GM21381 (cell line): ENCODE measurements at regions not wholly inside any gene's neighbourhood (a gene's known extent, or its start where the extent isn't known, plus 50 kb on each side); places are given as distances from the start of the nearest gene placed in this dataset.
"Not testable (repeated sequence)": the region's sequence is repeated elsewhere in the genome, so short reads cannot be mapped to it uniquely, and the experiment has no call there.

Experiments
- ATAC-seq: cut with Tn5 transposase; IDR thresholded peaks from one replicate; pipeline ENCODE4 v1.9.1; 2021; ENCODE audit warnings: mild to moderate bottlenecking, moderate library complexity; ENCODE audit not compliant: unreplicated experiment

DNA sequence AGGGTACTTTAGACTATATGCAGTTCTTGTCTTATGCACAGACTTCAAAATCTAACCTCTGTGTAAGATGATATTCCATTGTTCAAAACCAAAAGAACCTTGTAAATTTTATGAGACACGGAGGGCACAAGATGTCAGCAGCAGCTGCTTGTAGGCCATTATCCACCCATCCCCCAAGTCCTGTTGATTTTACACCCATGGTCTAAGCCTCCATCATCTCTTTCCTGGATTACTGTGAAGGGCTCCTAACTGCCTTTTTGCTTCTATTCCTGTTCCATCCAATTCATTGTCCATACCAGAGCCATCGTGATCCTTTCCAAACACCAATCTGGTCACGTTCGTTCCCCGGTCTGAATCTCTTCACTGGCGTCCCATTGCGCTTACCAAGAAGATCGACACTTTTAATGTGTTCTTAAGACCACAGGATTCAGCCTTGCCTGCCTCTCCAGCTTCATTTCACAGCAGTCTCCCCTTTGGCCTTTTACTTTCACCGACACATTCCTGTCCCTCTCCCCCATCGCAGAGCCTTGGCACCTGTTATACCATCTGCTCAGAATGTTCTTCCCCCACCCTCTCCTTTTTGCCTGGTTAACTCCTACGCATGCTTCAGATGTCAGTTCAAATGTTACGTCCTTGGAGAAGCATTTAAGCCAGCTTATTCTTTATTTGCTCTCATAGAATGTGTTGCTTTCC is 107.3 kb upstream of the POU3F1 start:
- ATAC-seq: no peak

- no peak for ATAC-seq
Observed at GRCh38 chr1:38153066-38153777, 106.6 kb upstream of the POU3F1 start.

- no peak for ATAC-seq
Observed at GRCh38 chr1:38152351-38153065, 105.9 kb upstream of the POU3F1 start.

GRCh38 chr1:38151399-38151798 is 104.8 kb upstream of the POU3F1 start:
- no peak for ATAC-seq

DNA sequence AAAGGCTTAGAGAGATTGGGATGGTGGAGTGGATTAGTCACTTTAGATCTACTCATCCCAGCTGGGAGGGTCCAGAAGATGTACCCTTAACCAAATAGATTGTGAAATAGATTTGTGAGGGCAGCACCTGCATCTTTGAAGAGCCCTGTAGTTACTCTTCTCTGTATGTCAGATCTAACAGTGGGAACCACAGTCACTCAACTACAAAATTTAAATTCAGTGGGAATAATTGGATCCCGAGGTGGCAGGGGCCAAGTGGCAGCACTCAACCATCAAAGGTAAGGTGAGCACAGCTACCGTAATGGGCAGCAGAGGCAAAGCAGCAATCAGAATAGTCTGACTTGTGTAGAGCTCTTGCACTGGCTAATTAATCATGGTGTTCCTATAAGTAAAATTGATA is 99.5 kb upstream of the POU3F1 start:
- not testable (repeated sequence) for ATAC-seq

DNA sequence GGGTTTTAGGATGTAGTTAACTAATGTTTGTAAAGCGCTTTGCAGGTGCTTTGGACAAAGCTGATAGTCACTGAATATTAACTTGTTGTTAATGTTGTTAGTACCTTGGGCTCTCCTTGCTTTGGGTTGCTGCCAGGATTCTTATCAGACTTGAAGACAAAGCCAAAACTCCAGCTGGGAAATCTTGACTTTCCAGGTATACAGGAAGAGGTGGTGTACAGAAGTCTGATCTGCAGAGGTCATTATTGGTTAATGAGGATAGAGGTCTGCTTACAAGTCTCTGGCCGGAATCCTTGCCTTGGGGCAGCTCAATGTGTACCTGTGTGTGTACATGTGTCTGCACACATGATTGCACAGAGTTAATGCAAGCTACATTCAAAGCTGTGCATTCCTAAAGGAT is 96.0 kb upstream of the POU3F1 start:
- ATAC-seq: no peak

DNA sequence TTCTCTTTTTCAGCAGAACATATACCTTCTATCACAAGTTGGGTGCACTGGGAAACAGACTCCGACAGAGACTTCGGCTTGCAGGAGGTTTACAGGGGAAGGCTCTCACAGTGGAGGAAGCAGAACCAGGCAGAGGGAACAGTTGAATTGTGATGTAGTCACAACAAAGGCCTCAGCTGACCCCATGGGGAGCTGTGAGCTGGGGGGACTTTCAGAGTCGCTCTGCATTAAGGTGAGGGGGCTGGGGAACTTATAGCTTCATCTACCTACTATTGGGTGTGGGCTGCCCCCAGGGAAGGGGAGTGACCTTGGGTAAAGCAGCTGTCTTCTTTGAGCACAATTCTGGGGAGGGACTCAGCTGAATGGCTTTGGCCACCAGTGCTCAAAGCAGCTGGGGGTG is 94.9 kb upstream of the POU3F1 start:
- no peak for ATAC-seq

DNA sequence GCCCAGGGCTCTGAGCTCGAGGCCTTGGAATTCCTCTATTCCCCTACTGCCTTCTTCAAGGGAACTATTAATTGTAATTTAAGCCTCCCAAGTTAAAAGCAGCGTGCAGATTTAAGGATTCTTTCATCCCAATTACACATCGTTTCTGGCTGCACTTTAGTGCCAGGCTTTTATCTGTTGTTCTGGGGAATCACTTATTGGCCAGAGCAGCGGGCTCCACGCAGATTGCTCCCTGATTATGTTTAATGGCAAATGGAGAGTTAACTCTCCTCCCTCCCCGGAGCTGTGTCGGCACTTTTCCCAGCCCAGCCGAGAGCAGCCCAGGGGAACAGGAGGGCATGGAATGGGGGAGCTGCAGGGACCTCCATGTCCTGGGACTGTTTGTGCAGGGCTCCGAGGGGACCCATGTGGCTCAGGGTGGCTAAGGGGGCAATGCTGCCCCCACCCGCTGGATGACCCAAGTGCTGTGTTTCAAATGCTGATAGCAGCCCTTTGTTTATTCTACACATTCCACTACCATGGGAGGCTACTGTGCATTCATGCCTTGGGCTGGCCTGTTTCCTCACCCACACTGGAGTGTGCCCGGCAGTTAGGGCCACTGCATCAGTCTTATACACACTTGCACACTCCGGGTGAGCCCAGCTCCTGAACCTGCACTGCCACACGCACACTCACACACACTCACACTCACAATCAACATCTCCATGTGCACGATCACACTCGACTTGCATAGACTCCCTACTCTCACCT is 93.3 kb upstream of the POU3F1 start:
- no peak for ATAC-seq

- no peak for ATAC-seq
Observed at GRCh38 chr1:38138498-38139233, 92.1 kb upstream of the POU3F1 start.

DNA sequence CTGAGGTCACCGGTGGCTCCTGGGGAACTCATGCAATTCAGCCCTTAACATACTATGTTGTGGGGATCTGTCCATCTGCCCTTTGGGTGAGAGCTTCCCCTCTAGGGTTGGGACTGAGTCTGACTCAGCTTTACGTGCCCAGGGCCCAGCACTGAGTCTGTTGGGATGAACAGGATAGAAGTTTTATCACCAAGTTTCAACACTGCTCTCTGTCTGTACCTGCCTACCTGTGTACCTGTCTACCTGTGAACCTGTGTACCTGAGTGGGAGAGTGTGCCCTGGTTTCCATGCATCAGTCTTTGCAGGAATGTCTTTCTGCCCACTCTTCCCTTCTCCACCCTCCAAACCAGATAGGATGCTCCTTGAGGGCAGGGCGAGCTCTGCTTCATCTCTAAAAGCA is 90.6 kb upstream of the POU3F1 start:
- ATAC-seq: no peak

GRCh38 chr1:38135625-38136414 is 89.2 kb upstream of the POU3F1 start:
- ATAC-seq: no peak

- no peak for ATAC-seq
Observed at GRCh38 chr1:38134294-38134755, 87.7 kb upstream of the POU3F1 start.

- ATAC-seq: no peak
Observed at GRCh38 chr1:38133756-38134155, 87.2 kb upstream of the POU3F1 start.

- no peak for ATAC-seq
Observed at GRCh38 chr1:38133304-38133703, 86.7 kb upstream of the POU3F1 start.

DNA sequence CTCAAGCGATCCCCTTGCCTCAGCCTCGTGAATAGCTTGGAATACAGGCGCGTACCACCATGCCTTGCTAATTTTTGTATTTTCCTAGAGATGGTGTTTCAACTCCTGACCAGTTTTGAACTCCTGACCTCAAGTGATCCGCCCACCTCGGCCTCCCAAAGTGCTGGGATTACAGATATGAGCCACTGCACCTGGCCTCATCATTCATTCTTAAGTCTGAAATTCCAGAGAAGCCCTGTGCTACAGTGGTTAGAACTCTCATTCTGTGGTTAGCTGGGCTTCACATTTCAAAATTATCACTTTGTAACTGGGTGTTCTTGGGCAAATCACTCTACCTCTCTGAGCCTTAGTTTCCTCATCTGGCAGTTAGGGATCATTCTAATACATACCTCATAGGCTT is 86.1 kb upstream of the POU3F1 start:
- no peak for ATAC-seq

- ATAC-seq: no peak
Observed at GRCh38 chr1:38131024-38131585, 84.5 kb upstream of the POU3F1 start.

- no peak for ATAC-seq
Observed at GRCh38 chr1:38129971-38130370, 83.4 kb upstream of the POU3F1 start.

GRCh38 chr1:38129473-38129872 is 82.9 kb upstream of the POU3F1 start:
- no peak for ATAC-seq

DNA sequence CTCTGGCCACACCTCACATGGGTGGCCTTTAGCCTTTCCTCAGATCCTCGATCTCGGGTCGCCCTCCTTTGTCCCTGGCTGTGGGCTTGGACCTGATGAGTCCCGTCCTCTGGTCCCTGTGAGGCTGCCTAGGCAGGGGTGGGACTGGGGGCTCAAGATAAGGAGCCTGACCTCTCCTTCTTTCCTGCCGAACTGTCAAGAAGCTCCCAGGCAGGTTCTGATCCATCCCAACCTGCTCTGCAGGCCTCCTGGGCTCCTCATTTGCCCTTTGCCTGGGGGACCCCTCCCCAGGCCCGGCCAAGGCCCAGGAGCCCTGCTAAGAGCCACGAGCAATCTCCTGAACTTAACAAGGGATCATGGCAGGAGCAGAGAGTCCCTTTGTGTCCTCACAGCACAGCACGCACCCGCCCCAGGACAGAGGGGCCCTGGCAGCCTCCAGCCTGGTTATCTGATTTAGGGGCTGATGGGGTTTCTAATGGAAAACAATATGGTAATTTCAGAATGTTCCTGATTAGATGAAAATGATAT is 82.4 kb upstream of the POU3F1 start:
- no peak for ATAC-seq
